GM12878 (cell line): ENCODE measurements at regions not wholly inside any gene's neighbourhood (a gene's known extent, or its start where the extent isn't known, plus 50 kb on each side); places are given as distances from the start of the nearest gene placed in this dataset.

Experiments
- ASH2L ChIP-seq: fragments of 300-600, 200-600 bp; sonication (generic); IDR thresholded peaks from 2 replicates; pipeline ENCODE4 v1.6.1; 2017; ENCODE audit warnings: low read depth, mild to moderate bottlenecking, borderline replicate concordance
- EP300 ChIP-seq, 2 experiments: fragments of 150-350 bp in 1 of 2; IDR thresholded peaks; 2 replicates each; pipeline ENCODE4 v1.6.1; 2011 to 2012; ENCODE audit warnings: low read depth in 2 of 2, low read length in 2 of 2, borderline replicate concordance in 1 of 2, improper control_type of control experiment in 1 of 2, inconsistent platforms in 1 of 2; ENCODE audit not compliant: control insufficient read depth in 1 of 2
- EZH2 ChIP-seq: IDR thresholded peaks from 2 replicates; pipeline ENCODE4 v1.6.1; 2012; ENCODE audit warnings: low read depth, mild to moderate bottlenecking, control low read depth, inconsistent platforms, low read length, borderline replicate concordance; ENCODE audit not compliant: control insufficient read depth
- FOS ChIP-seq: IDR thresholded peaks from 3 replicates; pipeline ENCODE4 v1.6.1; 2011; ENCODE audit warnings: borderline replicate concordance; ENCODE audit not compliant: insufficient read length; ENCODE audit errors: extremely low read depth
- POLR2AphosphoS2 ChIP-seq: IDR thresholded peaks from 2 replicates; pipeline ENCODE4 v1.6.1; 2011; ENCODE audit warnings: low read depth, mild to moderate bottlenecking, low read length, improper control_type of control experiment, moderate library complexity
- RAD51 ChIP-seq: fragments of 450-650 bp; IDR thresholded peaks from 2 replicates; pipeline ENCODE4 v1.6.1; 2016; ENCODE audit warnings: moderate library complexity, mild to moderate bottlenecking, inconsistent platforms
- STAT3 ChIP-seq: IDR thresholded peaks from 2 replicates; pipeline ENCODE4 v1.6.1; 2011; ENCODE audit warnings: low read depth, low read length, improper control_type of control experiment
- TF ChIP-seq, protein P1 (sequence below): IDR thresholded peaks from 2 replicates; pipeline ENCODE4 v1.6.1; 2012; ENCODE audit warnings: low read depth, low read length, improper control_type of control experiment
- TF ChIP-seq, protein P2 (sequence below), 3 experiments: IDR thresholded peaks in 2 of 3; conservative IDR thresholded peaks in 1 of 3; 2 replicates each; pipeline ENCODE4 v1.5.1; 2011; ENCODE audit warnings: low read depth in 3 of 3, low read length in 3 of 3, mild to moderate bottlenecking in 3 of 3, control low read depth in 2 of 3, moderate library complexity in 2 of 3, inconsistent platforms in 1 of 3, mixed read lengths in 1 of 3; ENCODE audit not compliant: control insufficient read depth in 2 of 3, insufficient read depth in 1 of 3; ENCODE audit errors: extremely low read depth in 1 of 3

DNA sequence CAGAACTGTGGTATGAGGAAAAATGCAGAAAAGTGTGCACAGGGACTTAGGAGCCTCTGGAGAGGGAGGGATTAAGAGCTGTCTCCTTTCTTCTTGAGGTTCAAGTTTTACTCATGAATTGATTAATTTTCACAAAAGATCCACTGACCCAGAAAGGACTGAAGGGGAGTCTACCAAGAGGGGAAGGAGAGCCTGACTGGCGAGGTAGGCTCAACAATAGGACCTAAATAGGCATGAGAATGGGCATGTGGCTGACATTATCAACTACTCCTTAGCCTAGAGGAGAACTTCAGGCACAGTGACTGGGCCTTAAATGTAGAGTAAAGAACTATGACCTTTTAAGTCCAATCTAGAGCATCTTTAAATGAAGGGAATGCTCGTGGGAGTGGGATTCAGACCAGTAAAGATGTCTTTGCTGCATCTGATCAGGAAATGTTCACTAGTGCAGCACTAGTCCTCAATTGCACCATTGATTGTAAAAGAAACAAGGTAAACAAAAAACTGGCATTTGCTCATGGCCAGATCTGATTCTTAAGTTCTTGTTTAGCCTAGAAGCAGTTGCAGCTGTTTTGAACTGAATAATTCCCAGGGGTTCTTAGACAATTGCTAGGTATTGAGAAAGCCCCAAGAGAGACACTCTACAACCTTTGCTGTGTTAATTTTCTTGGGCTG is 135.6 kb downstream of the RAB38 start:
- TF ChIP-seq RAD51 (no peak), EZH2 (no peak), ASH2L (no peak), POLR2AphosphoS2 (no peak), STAT3 (no peak), EP300 (IDR thresholded peaks at IDR 0.05; ENCODE audit: borderline replicate concordance in 1 of 2, control insufficient read depth in 1 of 2, low read depth in 2 of 2, low read length in 2 of 2) (no peak), FOS (no peak)
- TF ChIP-seq, protein P1, sequence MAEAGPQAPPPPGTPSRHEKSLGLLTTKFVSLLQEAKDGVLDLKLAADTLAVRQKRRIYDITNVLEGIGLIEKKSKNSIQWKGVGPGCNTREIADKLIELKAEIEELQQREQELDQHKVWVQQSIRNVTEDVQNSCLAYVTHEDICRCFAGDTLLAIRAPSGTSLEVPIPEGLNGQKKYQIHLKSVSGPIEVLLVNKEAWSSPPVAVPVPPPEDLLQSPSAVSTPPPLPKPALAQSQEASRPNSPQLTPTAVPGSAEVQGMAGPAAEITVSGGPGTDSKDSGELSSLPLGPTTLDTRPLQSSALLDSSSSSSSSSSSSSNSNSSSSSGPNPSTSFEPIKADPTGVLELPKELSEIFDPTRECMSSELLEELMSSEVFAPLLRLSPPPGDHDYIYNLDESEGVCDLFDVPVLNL = no peak
- TF ChIP-seq, protein P2, sequence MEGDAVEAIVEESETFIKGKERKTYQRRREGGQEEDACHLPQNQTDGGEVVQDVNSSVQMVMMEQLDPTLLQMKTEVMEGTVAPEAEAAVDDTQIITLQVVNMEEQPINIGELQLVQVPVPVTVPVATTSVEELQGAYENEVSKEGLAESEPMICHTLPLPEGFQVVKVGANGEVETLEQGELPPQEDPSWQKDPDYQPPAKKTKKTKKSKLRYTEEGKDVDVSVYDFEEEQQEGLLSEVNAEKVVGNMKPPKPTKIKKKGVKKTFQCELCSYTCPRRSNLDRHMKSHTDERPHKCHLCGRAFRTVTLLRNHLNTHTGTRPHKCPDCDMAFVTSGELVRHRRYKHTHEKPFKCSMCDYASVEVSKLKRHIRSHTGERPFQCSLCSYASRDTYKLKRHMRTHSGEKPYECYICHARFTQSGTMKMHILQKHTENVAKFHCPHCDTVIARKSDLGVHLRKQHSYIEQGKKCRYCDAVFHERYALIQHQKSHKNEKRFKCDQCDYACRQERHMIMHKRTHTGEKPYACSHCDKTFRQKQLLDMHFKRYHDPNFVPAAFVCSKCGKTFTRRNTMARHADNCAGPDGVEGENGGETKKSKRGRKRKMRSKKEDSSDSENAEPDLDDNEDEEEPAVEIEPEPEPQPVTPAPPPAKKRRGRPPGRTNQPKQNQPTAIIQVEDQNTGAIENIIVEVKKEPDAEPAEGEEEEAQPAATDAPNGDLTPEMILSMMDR (IDR thresholded peaks at IDR 0.05 in 2 of 3, conservative IDR thresholded peaks at IDR 0.05 in 1 of 3; ENCODE audit: control insufficient read depth in 2 of 3, extremely low read depth in 1 of 3, insufficient read depth in 1 of 3, low read depth in 3 of 3, low read length in 3 of 3) = no peak
